GM12891 (cell line): ENCODE measurements at regions not wholly inside any gene's neighbourhood (a gene's known extent, or its start where the extent isn't known, plus 50 kb on each side); places are given as distances from the start of the nearest gene placed in this dataset.
A peak's percentile ranks its signal among the peaks of the same experiment; 100 is the strongest.

ENCODE experiments used
- DNase-seq: peaks from one replicate; pipeline ENCODE4 v3.0.0; 2011; ENCODE audit warnings: low spot score; ENCODE audit not compliant: insufficient read length
- FAIRE-seq: peaks from 2 replicates; lab custom pipeline; 2011; peaks lifted over from hg19 to GRCh38; lab: Jason Lieb, UNC
- PAX5 ChIP-seq: IDR thresholded peaks from 2 replicates; pipeline ENCODE4 v1.6.1; 2011; ENCODE audit warnings: low read length, moderate library complexity, mild to moderate bottlenecking; ENCODE audit not compliant: insufficient read depth, severe bottlenecking
- POLR2A ChIP-seq: IDR thresholded peaks from 2 replicates; pipeline ENCODE4 v1.6.1; 2011; ENCODE audit warnings: low read depth, low read length, control low read depth
- POLR2AphosphoS5 ChIP-seq: IDR thresholded peaks from 2 replicates; pipeline ENCODE4 v1.6.1; 2011; ENCODE audit warnings: low read depth, low read length, control low read depth
- POU2F2 ChIP-seq: IDR thresholded peaks from 2 replicates; pipeline ENCODE4 v1.6.1; 2011; ENCODE audit warnings: low read depth, mild to moderate bottlenecking, control low read depth, low read length, moderate library complexity
- SPI1 ChIP-seq: IDR thresholded peaks from 2 replicates; pipeline ENCODE4 v1.6.1; 2011; ENCODE audit warnings: low read depth, low read length, control low read depth
- TAF1 ChIP-seq: IDR thresholded peaks from 2 replicates; pipeline ENCODE4 v1.6.1; 2011; ENCODE audit warnings: low read depth, low read length, control low read depth

DNA sequence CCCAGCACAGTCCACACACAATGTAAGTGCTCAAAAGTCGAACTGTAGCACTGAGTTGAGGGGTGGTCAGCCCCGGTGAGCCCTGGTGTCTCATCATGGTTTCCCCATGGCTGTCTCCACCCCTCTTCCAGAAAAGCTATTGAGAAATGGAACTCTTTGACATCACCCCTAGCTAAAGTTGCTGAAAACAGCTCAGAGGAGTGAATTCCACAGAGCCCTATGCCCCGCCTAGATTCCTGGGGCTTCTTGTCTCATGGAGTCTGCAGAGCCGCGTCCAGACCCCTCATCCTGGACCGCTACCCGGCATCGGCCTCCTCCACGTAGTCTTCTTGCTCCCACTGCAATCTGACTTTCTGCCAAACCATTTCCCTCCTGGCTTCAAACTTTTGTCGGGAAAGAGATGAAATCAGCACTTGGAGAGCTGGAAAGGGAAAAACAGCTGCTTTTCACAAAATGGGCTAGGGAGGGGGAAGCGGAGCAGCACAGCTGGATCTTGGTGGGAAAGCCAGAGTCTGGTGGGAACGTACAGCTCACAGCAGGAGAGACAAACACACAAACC lies 132.2 kb downstream of the SNX5 start:
- no peak for FAIRE-seq
- DNase-seq = no peak
- no peak for TF ChIP-seq POLR2A
- TF ChIP-seq POU2F2 = no peak

- DNase-seq (no peak), FAIRE-seq (no peak)
- no peak for TF ChIP-seq PAX5
- TF ChIP-seq POLR2A = no peak
- TF ChIP-seq POLR2AphosphoS5 = no peak
- no peak for TF ChIP-seq POU2F2
- no peak for TF ChIP-seq SPI1
- no peak for TF ChIP-seq TAF1
Measured at GRCh38 chr20:17835934-17836300, 132.7 kb downstream of the SNX5 start.

- TF ChIP-seq POLR2A = no peak
- no peak for TF ChIP-seq PAX5
- TF ChIP-seq POLR2AphosphoS5 = no peak
- TF ChIP-seq POU2F2 = no peak
- TF ChIP-seq TAF1 = no peak
- no peak for TF ChIP-seq SPI1
- DNase-seq (no peak), FAIRE-seq (no peak)
Measured at GRCh38 chr20:17835240-17835933, 133.2 kb downstream of the SNX5 start.

DNA sequence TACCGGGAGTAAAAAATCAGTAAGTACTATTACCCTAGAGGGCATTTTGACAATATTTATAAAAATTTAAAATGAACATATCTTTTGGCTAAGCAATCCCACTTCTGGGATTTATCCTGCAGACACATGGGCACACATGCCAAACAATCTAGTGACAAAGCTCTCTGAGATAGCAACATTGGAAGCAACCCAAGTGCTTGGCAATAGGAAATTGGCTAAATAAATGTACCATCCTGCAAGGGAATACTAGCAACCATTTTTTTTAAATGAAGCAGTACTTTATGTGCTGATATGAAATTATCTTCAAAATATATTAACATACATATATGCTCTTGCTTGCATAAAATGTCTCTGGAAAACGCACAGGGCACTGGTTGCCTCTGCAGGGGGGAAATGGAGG lies 133.8 kb downstream of the SNX5 start:
- DNase-seq = no peak
- no peak for FAIRE-seq
- TF ChIP-seq POU2F2 (no peak), TAF1 (no peak), SPI1 (no peak), PAX5 (no peak), POLR2A (no peak)

DNA sequence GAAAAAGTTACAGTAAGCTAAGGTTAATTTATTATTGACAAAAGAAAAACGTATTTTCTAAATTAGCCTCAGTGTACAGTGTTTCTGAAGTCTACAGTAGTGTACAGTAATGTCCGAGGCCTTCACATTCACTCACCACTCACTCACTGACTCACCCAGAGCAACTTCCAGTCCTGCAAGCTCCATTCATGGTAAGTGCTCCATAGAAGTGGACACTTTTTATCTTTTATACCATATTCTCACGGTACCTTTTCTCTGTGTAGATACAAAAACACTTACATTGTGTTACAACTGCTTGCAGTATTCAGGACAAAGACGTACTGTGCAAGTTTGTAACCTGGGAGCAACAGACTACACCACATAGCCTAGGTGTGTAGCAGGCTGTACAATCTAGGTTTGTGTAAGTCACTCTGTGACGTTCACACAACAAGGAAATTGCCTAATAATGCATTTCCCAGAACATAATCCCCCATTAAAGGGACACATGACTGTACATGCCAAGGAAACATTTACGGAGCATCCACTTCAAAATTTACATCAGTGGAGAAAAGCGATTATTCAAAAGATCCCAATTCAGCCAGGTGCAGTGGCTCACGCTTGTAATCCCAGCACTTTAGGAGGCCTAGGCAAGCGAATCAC lies 133.4 kb downstream of the BANF2 start:
- FAIRE-seq (no peak), DNase-seq (no peak)

DNA sequence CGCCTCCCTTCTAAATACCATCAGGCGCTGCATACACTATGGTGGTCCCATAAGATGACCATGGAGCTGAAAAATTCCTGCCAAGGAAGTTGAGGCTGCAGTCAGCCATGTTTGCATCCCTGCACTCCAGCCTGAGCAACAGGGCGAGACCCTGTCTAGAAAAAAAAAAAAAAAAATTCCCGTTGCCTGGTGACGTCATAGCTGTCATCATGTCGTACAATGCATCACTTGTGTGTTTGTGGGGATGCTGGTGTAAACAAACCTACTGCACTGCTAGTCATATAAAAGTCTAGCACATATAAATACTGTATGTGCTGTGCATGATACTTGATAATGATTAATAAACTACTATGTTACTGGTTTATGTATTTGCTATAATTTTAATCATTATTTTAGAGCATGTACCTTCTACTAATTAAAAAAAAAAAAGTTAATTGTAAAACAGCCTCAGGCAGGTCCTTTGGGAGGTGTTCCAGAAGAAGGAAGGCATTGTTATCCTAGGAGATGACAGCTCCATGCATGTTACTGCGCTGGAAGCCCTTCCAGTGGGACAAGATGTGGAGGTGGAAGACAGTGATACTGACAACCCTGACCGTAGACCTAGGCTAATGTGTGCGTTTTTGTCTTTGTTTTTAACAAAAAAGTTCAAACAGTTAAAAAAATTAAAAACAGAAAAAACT lies 132.6 kb downstream of the BANF2 start:
- no peak for DNase-seq
- no peak for FAIRE-seq
- TF ChIP-seq SPI1 (no peak), PAX5 (no peak), TAF1 (no peak), POLR2AphosphoS5 (no peak), POLR2A (no peak), POU2F2 (no peak)

More for the DNA sequence above, 133.4 kb downstream of the BANF2 start:
- TF ChIP-seq POLR2AphosphoS5 (no peak), POU2F2 (no peak), PAX5 (no peak), POLR2A (no peak), SPI1 (no peak), TAF1 (no peak)

GRCh38 chr20:17828598-17829144 lies 128.9 kb downstream of the BANF2 start:
- no peak for DNase-seq
- no peak for TF ChIP-seq TAF1
- no peak for TF ChIP-seq POLR2A
- no peak for TF ChIP-seq PAX5
- TF ChIP-seq POU2F2 = no peak
- FAIRE-seq = no peak

- no peak for TF ChIP-seq POLR2A
- TF ChIP-seq TAF1 = no peak
- TF ChIP-seq SPI1 = no peak
- TF ChIP-seq POU2F2 = no peak
- TF ChIP-seq POLR2AphosphoS5 = no peak
- TF ChIP-seq PAX5 = no peak
- DNase-seq = no peak
- no peak for FAIRE-seq
Measured at GRCh38 chr20:17827759-17828559, 128.2 kb downstream of the BANF2 start.

- peak; percentile 31 for FAIRE-seq
- no peak for TF ChIP-seq SPI1
- TF ChIP-seq POLR2AphosphoS5 = no peak
- TF ChIP-seq PAX5 = no peak
- TF ChIP-seq POU2F2 = no peak
- no peak for TF ChIP-seq POLR2A
- no peak for TF ChIP-seq TAF1
- no peak for DNase-seq
Measured at GRCh38 chr20:17827079-17827478, 127.3 kb downstream of the BANF2 start.
